ENCODE measurements at regions not wholly inside any gene's neighbourhood (a gene's known extent, or its start where the extent isn't known, plus 50 kb on each side); places are given as distances from the start of the nearest gene placed in this dataset.

GRCh38 chr13:71171740-71172139, 695.3 kb downstream of the DACH1 start (continued):
- TF ChIP-seq ZBTB33 (IDR thresholded peaks at IDR 0.05; ENCODE audit: borderline replicate concordance, low read depth) (no peak), FOXJ3 (CRISPR knock-in tag; IDR thresholded peaks at IDR 0.05) (no peak), EZH2phosphoT487 (IDR thresholded peaks at IDR 0.05; ENCODE audit: borderline replicate concordance, low read depth) (no peak), TEAD4 (IDR thresholded peaks at IDR 0.05; ENCODE audit: borderline replicate concordance, insufficient read depth) (no peak), RXRA (IDR thresholded peaks at IDR 0.05; ENCODE audit: borderline replicate concordance, low read depth) (no peak), REST (IDR thresholded peaks at IDR 0.05; ENCODE audit: low read depth, low read length) (no peak)

- TF ChIP-seq ZBTB33 (IDR thresholded peaks at IDR 0.05; ENCODE audit: borderline replicate concordance, low read depth) (no peak), NRF1 (IDR thresholded peaks at IDR 0.05; ENCODE audit: low read depth, low read length) (no peak)
- ChIA-PET CTCF (interaction anchor here (0.9 kb wide), 1 partner anchor 11 kb away, joined by 3 read pairs; no protein-coding TSS in a partner anchor), POLR2A (no interaction called here)
These were observed 697.8 kb downstream of the DACH1 start for GRCh38 chr13:71169180-71169579.

More at GRCh38 chr13:71169180-71169579, 697.8 kb downstream of the DACH1 start:
- Histone ChIP-seq H3K4me2 (no peak overlapping the region), H3K79me2 (ENCODE audit: insufficient read depth) (no peaks in the 10 kb centered on the region), H2AFZ (ENCODE audit: low read depth) (no peak overlapping the region), H3K9ac (no peak overlapping the region), H3K4me3 (ENCODE audit: low read depth in 2 of 2, low read length in 1 of 2) (no peak overlapping the region), H3K27ac (ENCODE audit: low read depth in 2 of 2, low read length in 1 of 2) (peak overlapping the region in 1 of 2 experiments; percentile 28; a peak in 1 of 4 replicates), H3K27me3 (ENCODE audit: insufficient read depth) (no peaks in the 10 kb centered on the region), H3F3A (replicated peaks; ENCODE audit: insufficient read depth) (no peaks in the 10 kb centered on the region), H3K9me3 (no peaks in the 10 kb centered on the region), H3K36me3 (replicated peaks in 1 of 2; ENCODE audit: control insufficient read depth in 1 of 2, insufficient read depth in 2 of 2, low read length in 1 of 2) (no peaks in the 10 kb centered on the region), H3K9me2 (no peaks in the 10 kb centered on the region), H4K20me1 (ENCODE audit: insufficient read depth) (no peaks in the 10 kb centered on the region), H3K4me1 (ENCODE audit: control insufficient read depth in 1 of 2, insufficient read depth in 2 of 2, low read depth in 1 of 2, low read length in 1 of 2) (no peaks in the 10 kb centered on the region; a peak in 1 of 4 replicates)
- peak; percentile 3 for DNase-seq
- WGBS (ENCODE audit: low lambda C conversion rate): 29% methylated on average over 3 of the region's 3 CpGs
